Upper lobe of left lung (tissue), 6 donors: ENCODE measurements at regions not wholly inside any gene's neighbourhood (a gene's known extent, or its start where the extent isn't known, plus 50 kb on each side); places are given as distances from the start of the nearest gene placed in this dataset.

Source experiments
- ATAC-seq, 2 donors: fragments of 200-7000 bp; cut with Tn5 transposase; one replicate each; pipeline ENCODE4 v1.9.1; 2022; ENCODE audit warnings: mild to moderate bottlenecking in 2 of 2, moderate library complexity in 2 of 2; ENCODE audit not compliant: low FRiP score in 2 of 2
- DNase-seq, 2 donors: peaks; one replicate each; pipeline ENCODE4 v3.0.0-alpha.2; 2019 to 2020
- H3K27ac ChIP-seq, 4 donors: fragments of 200-600 bp; sonication (generic); one replicate each; pipeline ENCODE4 v1.5.1; 2016 to 2019
- H3K27me3 ChIP-seq, 4 donors: fragments of 200-600 bp; sonication (generic); one replicate each; pipeline ENCODE4 v1.5.1; 2017 to 2019
- H3K36me3 ChIP-seq, 4 donors: fragments of 200-600 bp; sonication (generic); one replicate each; pipeline ENCODE4 v1.5.1; 2016 to 2019
- H3K4me1 ChIP-seq, 4 donors: fragments of 200-600 bp; sonication (generic); one replicate each; pipeline ENCODE4 v1.5.1; 2018 to 2019
- H3K4me3 ChIP-seq, 4 donors: fragments of 200-600 bp; sonication (generic); one replicate each; pipeline ENCODE4 v1.5.1; 2017 to 2019; ENCODE audit warnings: mild to moderate bottlenecking in 2 of 4, moderate library complexity in 1 of 4
- H3K9me3 ChIP-seq, 4 donors: fragments of 200-600 bp; sonication (generic); one replicate each; pipeline ENCODE4 v1.5.1; 2018 to 2019
- EP300 ChIP-seq, 4 donors: sonication (generic); formaldehyde crosslinking; IDR thresholded peaks; one replicate each; pipeline ENCODE4 v1.5.1; 2017; ENCODE audit warnings: antibody characterized with exemption in 4 of 4, control low read depth in 2 of 4
- POLR2A ChIP-seq, 4 donors: fragments of 450-650 bp; IDR thresholded peaks; one replicate each; pipeline ENCODE4 v1.5.1; 2016 to 2017; ENCODE audit warnings: antibody characterized with exemption in 4 of 4, mild to moderate bottlenecking in 2 of 4
- POLR2AphosphoS5 ChIP-seq, 2 donors: sonication (generic); formaldehyde crosslinking; IDR thresholded peaks; one replicate each; pipeline ENCODE4 v1.5.1; 2017; ENCODE audit warnings: antibody characterized with exemption in 2 of 2
- WGBS, 2 donors: methylation state at CpG; one replicate each; pipeline ENCODE4 v1.1.5; 2017 to 2018; 5-methylcytosine and 5-hydroxymethylcytosine counted together
- TF ChIP-seq, protein P1 (sequence below), 6 experiments: fragments of 450-650 bp in 4 of 6; fragments of 200-600 bp in 2 of 6; sonication (generic) in 2 of 6; IDR thresholded peaks; one replicate each; pipeline ENCODE4 v1.5.1; 2016 to 2019; ENCODE audit warnings: antibody characterized with exemption in 6 of 6
- donor health status: DM: no; HTN: no; CAD: no; lungs with moderate emphysema.
- donor health status: DM: no; HTN: yes; CAD: no; lungs with severe emphysema.

DNA sequence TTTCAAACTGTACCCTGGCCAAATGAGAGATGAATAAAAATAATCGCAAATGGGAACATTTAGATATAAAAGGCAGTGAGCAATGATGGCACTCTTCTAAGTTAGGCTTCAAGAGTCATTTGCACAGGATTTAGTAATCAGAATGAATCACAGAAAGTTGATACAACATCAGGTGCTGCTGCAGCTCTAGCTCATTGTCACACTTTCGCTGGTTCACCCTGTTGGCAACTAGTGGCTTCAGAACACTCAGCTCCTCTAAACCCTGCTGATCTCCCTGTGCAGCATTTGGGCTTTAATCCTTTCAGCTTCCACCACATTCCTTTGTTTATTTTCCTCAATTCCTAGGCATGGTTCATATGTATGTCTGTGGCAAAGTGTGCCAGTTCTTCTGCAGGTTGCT is 2071.2 kb upstream of the CDH6 start:
- WGBS, 2 donors, result 83 to 85% methylated on average over 2 of the region's 2 CpGs
- Histone ChIP-seq H3K4me1 (no peaks in the 10 kb centered on the region), H3K36me3 (no peaks in the 10 kb centered on the region), H3K4me3 (no peak overlapping the region), H3K9me3 (no peaks in the 10 kb centered on the region), H3K27ac (no peak overlapping the region), H3K27me3 (no peaks in the 10 kb centered on the region)
- DNase-seq (no peak), ATAC-seq (no peak)
- TF ChIP-seq, protein P1, sequence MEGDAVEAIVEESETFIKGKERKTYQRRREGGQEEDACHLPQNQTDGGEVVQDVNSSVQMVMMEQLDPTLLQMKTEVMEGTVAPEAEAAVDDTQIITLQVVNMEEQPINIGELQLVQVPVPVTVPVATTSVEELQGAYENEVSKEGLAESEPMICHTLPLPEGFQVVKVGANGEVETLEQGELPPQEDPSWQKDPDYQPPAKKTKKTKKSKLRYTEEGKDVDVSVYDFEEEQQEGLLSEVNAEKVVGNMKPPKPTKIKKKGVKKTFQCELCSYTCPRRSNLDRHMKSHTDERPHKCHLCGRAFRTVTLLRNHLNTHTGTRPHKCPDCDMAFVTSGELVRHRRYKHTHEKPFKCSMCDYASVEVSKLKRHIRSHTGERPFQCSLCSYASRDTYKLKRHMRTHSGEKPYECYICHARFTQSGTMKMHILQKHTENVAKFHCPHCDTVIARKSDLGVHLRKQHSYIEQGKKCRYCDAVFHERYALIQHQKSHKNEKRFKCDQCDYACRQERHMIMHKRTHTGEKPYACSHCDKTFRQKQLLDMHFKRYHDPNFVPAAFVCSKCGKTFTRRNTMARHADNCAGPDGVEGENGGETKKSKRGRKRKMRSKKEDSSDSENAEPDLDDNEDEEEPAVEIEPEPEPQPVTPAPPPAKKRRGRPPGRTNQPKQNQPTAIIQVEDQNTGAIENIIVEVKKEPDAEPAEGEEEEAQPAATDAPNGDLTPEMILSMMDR (IDR thresholded peaks at IDR 0.05), result no peak
- TF ChIP-seq POLR2AphosphoS5 (IDR thresholded peaks at IDR 0.05) (no peak), POLR2A (IDR thresholded peaks at IDR 0.05) (no peak), EP300 (IDR thresholded peaks at IDR 0.05) (no peak)

DNA sequence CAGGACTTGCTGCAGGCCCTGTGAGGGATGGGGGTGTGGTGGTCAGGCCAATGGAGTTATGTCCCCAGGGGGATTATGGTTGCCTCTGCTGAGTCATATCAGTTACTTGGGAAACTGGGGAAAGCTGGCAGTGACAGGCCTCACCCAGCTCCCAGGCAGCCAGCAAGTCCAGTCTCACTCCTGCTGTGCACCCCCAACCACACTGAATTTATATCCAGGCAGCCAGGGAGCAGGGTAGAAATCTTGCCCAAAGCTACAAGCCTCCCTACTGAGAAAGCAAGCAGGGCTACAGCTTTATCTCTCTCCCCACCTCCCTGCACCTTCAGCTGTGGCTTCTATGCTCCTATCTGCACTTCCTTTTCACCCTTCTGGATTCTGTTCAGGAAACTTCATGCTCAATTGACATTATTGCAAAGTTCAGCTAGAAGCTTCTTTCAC is 2076.0 kb upstream of the CDH9 start:
- no peaks in the 10 kb centered on the region for H3K9me3 ChIP-seq
- DNase-seq (no peak), ATAC-seq (no peak)
- no peaks in the 10 kb centered on the region for H3K27me3 ChIP-seq
- no peaks in the 10 kb centered on the region for H3K36me3 ChIP-seq
- no peak overlapping the region for H3K4me3 ChIP-seq
- no peaks in the 10 kb centered on the region for H3K4me1 ChIP-seq
- TF ChIP-seq POLR2AphosphoS5 (IDR thresholded peaks at IDR 0.05) (no peak), POLR2A (IDR thresholded peaks at IDR 0.05) (no peak), EP300 (IDR thresholded peaks at IDR 0.05) (no peak)
- TF ChIP-seq, protein P1 (IDR thresholded peaks at IDR 0.05), result no peak
- no peak overlapping the region for H3K27ac ChIP-seq

DNA sequence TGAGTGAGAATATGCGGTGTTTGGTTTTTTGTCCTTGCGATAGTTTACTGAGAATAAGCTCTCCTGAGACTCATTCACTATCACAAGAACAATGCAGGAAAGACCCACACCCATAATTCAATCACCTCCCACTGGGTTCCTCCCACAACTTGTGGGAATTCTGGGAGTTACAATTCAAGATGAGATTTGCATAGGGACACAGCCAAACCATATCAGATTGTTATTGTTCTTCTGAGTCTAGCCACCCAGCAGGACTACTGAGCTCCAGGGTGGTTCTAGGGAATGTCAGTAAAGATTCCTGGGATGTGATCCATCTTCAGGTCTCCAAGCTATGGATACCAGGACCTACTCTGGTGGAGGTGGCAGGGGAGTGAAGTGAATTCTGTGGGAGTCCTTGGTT is 2075.1 kb upstream of the CDH9 start:
- ATAC-seq (no peak), DNase-seq (no peak)
- WGBS, 2 donors, result 91% methylated on average over 2 of the region's 2 CpGs
- H3K9me3 ChIP-seq, result no peaks in the 10 kb centered on the region
- H3K4me1 ChIP-seq, result no peaks in the 10 kb centered on the region
- no peaks in the 10 kb centered on the region for H3K27me3 ChIP-seq
- no peak overlapping the region for H3K4me3 ChIP-seq
- TF ChIP-seq, protein P1 (IDR thresholded peaks at IDR 0.05), result no peak
- no peak for TF ChIP-seq POLR2AphosphoS5 (IDR thresholded peaks at IDR 0.05)
- TF ChIP-seq EP300 (IDR thresholded peaks at IDR 0.05), result no peak
- TF ChIP-seq POLR2A (IDR thresholded peaks at IDR 0.05), result no peak
- H3K27ac ChIP-seq, result no peak overlapping the region
- no peaks in the 10 kb centered on the region for H3K36me3 ChIP-seq

DNA sequence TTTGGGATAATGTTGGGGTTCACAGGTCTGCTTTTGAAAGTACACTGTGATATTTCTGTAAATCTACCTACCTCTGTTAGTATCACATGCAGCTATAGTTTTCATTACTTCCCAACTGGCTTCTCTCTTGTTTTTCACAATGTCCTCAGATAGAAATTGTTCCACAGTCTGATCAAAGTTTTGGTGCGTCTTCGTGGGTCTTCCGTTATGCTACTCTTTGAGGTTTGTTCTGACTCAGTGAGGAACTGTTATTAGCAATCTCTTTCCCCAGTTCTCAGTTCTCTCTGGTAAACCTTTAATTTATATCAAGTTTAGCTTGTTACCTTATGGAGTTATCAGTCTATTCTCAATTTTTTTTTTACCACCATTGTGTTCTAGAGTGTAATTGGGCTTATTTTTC is 2061.2 kb upstream of the CDH9 start:
- no peaks in the 10 kb centered on the region for H3K36me3 ChIP-seq
- no peaks in the 10 kb centered on the region for H3K9me3 ChIP-seq
- 84 to 94% methylated on average over 3 of the region's 3 CpGs for WGBS, 2 donors
- H3K4me3 ChIP-seq, result no peak overlapping the region
- ATAC-seq (no peak), DNase-seq (no peak)
- TF ChIP-seq, protein P1 (IDR thresholded peaks at IDR 0.05), result no peak
- TF ChIP-seq POLR2AphosphoS5 (IDR thresholded peaks at IDR 0.05) (no peak), POLR2A (IDR thresholded peaks at IDR 0.05) (no peak), EP300 (IDR thresholded peaks at IDR 0.05) (no peak)
- H3K4me1 ChIP-seq, result no peaks in the 10 kb centered on the region
- H3K27ac ChIP-seq, result no peak overlapping the region
- H3K27me3 ChIP-seq, result no peaks in the 10 kb centered on the region

DNA sequence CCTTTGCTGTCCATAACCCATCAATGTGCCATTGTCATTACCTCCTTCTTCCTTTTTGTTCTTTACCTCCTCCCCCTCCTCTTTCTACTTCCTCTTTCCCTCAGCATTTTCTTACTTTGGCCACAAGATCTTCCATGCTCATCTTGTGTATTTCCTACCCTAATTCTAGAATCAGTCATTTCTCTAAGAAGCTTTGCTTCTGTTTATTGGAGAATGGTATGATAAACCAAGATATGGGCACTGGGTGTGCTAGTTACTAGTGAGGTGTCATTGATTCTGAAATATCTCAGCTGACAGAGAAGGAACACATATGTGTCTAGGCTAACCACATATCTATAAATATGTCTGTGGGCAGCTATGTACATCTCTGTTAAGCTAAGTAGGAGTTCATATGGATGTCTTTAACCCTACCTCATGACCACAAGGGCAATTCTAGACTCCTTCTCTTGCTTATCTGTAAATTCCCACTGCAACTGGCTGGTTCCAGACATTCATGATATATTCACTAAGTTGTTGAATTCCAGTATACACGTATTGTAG is 2051.3 kb upstream of the CDH9 start:
- TF ChIP-seq POLR2A (IDR thresholded peaks at IDR 0.05), result no peak
- TF ChIP-seq POLR2AphosphoS5 (IDR thresholded peaks at IDR 0.05), result no peak
- TF ChIP-seq, protein P1 (IDR thresholded peaks at IDR 0.05), result no peak
- TF ChIP-seq EP300 (IDR thresholded peaks at IDR 0.05), result no peak
- WGBS, 2 donors, result 53 to 73% methylated on average over 1 of the region's 1 CpG
- no peak for DNase-seq
- Histone ChIP-seq H3K4me3 (no peak overlapping the region), H3K9me3 (no peaks in the 10 kb centered on the region), H3K4me1 (no peaks in the 10 kb centered on the region), H3K36me3 (no peaks in the 10 kb centered on the region), H3K27ac (no peak overlapping the region), H3K27me3 (no peaks in the 10 kb centered on the region)
- no peak for ATAC-seq
